ENCODE measurements at regions not wholly inside any gene's neighbourhood (a gene's known extent, or its start where the extent isn't known, plus 50 kb on each side); places are given as distances from the start of the nearest gene placed in this dataset.

DNA sequence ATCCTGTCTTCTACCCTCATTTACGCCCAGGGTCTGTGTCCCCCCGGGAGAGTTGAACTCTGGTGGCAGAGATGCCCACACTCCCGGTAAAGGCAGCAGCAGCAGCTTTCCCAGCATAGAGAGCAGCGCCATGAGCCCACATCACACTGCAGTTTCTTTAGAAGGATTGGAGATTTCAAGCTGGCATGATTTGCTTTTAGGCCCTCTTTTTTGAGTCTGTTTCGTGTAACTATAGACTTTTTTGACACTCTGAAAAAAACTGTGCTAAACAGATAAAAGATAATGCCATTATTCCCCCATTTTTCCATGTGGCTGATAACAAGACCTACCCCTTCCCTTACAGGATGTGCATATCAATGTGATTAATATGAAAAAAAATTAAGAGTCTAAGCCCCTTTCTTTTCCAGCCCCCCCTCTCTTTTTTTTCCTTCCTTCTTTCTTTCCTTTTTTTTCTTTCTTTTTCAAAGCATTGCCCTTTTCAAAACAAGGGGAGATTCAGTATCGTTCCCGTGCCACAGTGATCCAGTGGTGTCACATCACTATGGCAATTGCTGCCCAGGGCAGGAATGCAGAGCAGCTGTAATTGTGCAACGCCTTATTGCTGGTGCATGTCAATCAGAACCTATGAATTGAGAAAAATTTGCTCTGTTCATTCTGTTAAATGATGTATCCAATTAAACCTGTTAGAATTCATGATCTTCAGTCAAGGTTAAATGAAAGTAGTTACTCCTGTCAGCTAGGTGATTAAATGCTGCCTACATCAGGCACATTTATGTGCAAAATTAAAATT, 104.5 kb downstream of the CDCA7 start:
- Histone ChIP-seq H3K36me3 (no peaks in the 10 kb centered on the region), H3K27ac (no peak overlapping the region), H3K4me1 (no peaks in the 10 kb centered on the region), H3K27me3 (no peaks in the 10 kb centered on the region), H3K9me3 (no peaks in the 10 kb centered on the region), H3K4me3 (no peak overlapping the region)
- no peak for DNase-seq
- TF ChIP-seq POLR2A (IDR thresholded peaks at IDR 0.05): no peak
- TF ChIP-seq, protein P1, sequence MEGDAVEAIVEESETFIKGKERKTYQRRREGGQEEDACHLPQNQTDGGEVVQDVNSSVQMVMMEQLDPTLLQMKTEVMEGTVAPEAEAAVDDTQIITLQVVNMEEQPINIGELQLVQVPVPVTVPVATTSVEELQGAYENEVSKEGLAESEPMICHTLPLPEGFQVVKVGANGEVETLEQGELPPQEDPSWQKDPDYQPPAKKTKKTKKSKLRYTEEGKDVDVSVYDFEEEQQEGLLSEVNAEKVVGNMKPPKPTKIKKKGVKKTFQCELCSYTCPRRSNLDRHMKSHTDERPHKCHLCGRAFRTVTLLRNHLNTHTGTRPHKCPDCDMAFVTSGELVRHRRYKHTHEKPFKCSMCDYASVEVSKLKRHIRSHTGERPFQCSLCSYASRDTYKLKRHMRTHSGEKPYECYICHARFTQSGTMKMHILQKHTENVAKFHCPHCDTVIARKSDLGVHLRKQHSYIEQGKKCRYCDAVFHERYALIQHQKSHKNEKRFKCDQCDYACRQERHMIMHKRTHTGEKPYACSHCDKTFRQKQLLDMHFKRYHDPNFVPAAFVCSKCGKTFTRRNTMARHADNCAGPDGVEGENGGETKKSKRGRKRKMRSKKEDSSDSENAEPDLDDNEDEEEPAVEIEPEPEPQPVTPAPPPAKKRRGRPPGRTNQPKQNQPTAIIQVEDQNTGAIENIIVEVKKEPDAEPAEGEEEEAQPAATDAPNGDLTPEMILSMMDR (IDR thresholded peaks at IDR 0.05 in 4 of 5, conservative IDR thresholded peaks at IDR 0.05 in 1 of 5): no peak
- intact Hi-C loops (cut with DNase I; ENCODE audit: low total_unique reads) (no loop called here), in situ Hi-C loops (cut with MboI; ENCODE audit: low sequenced_read_pairs in 4 of 4) (no loop called here)
- no peak for ATAC-seq

- DNase-seq: no peak
- TF ChIP-seq, protein P1 (IDR thresholded peaks at IDR 0.05 in 4 of 5, conservative IDR thresholded peaks at IDR 0.05 in 1 of 5): no peak
- no peak for TF ChIP-seq POLR2A (IDR thresholded peaks at IDR 0.05)
- in situ Hi-C loops (cut with MboI; ENCODE audit: low sequenced_read_pairs in 4 of 4): no loop called here
- Histone ChIP-seq H3K27me3 (no peaks in the 10 kb centered on the region), H3K27ac (no peak overlapping the region), H3K4me3 (no peak overlapping the region), H3K9me3 (no peaks in the 10 kb centered on the region), H3K4me1 (no peaks in the 10 kb centered on the region), H3K36me3 (no peaks in the 10 kb centered on the region)
- intact Hi-C loops (cut with DNase I; ENCODE audit: low total_unique reads): no loop called here
- no peak for ATAC-seq
Observed at GRCh38 chr2:173462892-173463840, 108.5 kb downstream of the CDCA7 start.

GRCh38 chr2:173463846-173464245, 109.2 kb downstream of the CDCA7 start:
- intact Hi-C loops (cut with DNase I; ENCODE audit: low total_unique reads): no loop called here
- Histone ChIP-seq H3K9me3 (no peaks in the 10 kb centered on the region), H3K4me3 (no peak overlapping the region), H3K27ac (no peak overlapping the region), H3K27me3 (no peaks in the 10 kb centered on the region), H3K36me3 (no peaks in the 10 kb centered on the region), H3K4me1 (no peaks in the 10 kb centered on the region)
- in situ Hi-C loops (cut with MboI; ENCODE audit: low sequenced_read_pairs in 4 of 4): no loop called here
- DNase-seq (no peak), ATAC-seq (no peak)
- TF ChIP-seq, protein P1 (IDR thresholded peaks at IDR 0.05 in 4 of 5, conservative IDR thresholded peaks at IDR 0.05 in 1 of 5): no peak
- TF ChIP-seq POLR2A (IDR thresholded peaks at IDR 0.05): no peak

DNA sequence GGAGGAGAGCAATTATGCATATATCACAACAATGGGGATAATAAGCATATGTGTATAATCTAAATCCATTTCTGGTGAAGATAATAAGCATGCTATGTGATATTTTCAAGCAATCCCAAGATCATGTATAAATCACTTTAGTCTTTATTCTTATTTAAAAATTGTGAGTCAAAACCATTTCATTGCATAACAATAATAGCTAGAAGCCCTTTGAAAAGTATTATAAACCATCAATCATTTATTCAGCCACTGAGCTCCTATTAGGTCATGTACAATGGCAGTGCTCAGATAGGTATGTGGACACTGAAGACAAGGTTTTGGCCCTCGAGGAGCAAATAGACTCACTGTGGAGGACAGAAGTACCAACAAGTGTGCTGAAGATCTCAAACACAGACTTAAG, 113.1 kb downstream of the CDCA7 start:
- Histone ChIP-seq H3K27me3 (no peaks in the 10 kb centered on the region), H3K4me3 (no peak overlapping the region), H3K36me3 (no peaks in the 10 kb centered on the region), H3K9me3 (no peaks in the 10 kb centered on the region), H3K27ac (no peak overlapping the region), H3K4me1 (no peaks in the 10 kb centered on the region)
- TF ChIP-seq POLR2A (IDR thresholded peaks at IDR 0.05): no peak
- TF ChIP-seq, protein P1 (IDR thresholded peaks at IDR 0.05 in 4 of 5, conservative IDR thresholded peaks at IDR 0.05 in 1 of 5): no peak
- ATAC-seq (no peak), DNase-seq (no peak)
- in situ Hi-C loops (cut with MboI; ENCODE audit: low sequenced_read_pairs in 4 of 4) (no loop called here), intact Hi-C loops (cut with DNase I; ENCODE audit: low total_unique reads) (no loop called here)
